ENCODE measurements at regions not wholly inside any gene's neighbourhood (a gene's known extent, or its start where the extent isn't known, plus 50 kb on each side); places are given as distances from the start of the nearest gene placed in this dataset.

GRCh38 chr2:21945658-21946057, 821.9 kb downstream of the TDRD15 start:
- TF ChIP-seq NR1H2 (CRISPR knock-in tag; IDR thresholded peaks at IDR 0.05) (no peak), CBFB (CRISPR knock-in tag; IDR thresholded peaks at IDR 0.05; ENCODE audit: low read depth) (no peak), E2F4 (CRISPR knock-in tag; IDR thresholded peaks at IDR 0.05; ENCODE audit: borderline replicate concordance, low read depth) (no peak), OVOL2 (CRISPR knock-in tag; IDR thresholded peaks at IDR 0.05; ENCODE audit: borderline replicate concordance) (no peak), KAT7 (CRISPR knock-in tag; IDR thresholded peaks at IDR 0.05; ENCODE audit: borderline replicate concordance) (no peak), TCF7 (CRISPR knock-in tag; IDR thresholded peaks at IDR 0.05; ENCODE audit: low read depth) (no peak), ATF3 (CRISPR knock-in tag; conservative IDR thresholded peaks at IDR 0.05) (no peak), ELF4 (CRISPR knock-in tag; IDR thresholded peaks at IDR 0.05; ENCODE audit: low read depth) (no peak)
- TF ChIP-seq, protein P1, sequence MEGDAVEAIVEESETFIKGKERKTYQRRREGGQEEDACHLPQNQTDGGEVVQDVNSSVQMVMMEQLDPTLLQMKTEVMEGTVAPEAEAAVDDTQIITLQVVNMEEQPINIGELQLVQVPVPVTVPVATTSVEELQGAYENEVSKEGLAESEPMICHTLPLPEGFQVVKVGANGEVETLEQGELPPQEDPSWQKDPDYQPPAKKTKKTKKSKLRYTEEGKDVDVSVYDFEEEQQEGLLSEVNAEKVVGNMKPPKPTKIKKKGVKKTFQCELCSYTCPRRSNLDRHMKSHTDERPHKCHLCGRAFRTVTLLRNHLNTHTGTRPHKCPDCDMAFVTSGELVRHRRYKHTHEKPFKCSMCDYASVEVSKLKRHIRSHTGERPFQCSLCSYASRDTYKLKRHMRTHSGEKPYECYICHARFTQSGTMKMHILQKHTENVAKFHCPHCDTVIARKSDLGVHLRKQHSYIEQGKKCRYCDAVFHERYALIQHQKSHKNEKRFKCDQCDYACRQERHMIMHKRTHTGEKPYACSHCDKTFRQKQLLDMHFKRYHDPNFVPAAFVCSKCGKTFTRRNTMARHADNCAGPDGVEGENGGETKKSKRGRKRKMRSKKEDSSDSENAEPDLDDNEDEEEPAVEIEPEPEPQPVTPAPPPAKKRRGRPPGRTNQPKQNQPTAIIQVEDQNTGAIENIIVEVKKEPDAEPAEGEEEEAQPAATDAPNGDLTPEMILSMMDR (IDR thresholded peaks at IDR 0.05) = no peak

Data from WTC11 (cell line).